Epithelial cell of proximal tubule (primary cell): ENCODE measurements at regions not wholly inside any gene's neighbourhood (a gene's known extent, or its start where the extent isn't known, plus 50 kb on each side); places are given as distances from the start of the nearest gene placed in this dataset.

ENCODE experiments used
- DNase-seq: peaks from one replicate; pipeline ENCODE4 v3.0.0-alpha.2; 2011; ENCODE audit warnings: low read depth
- H3K4me3 ChIP-seq: 2 replicates; pipeline ENCODE4 v1.5.1; 2011; ENCODE audit warnings: low read depth, mild to moderate bottlenecking, low read length
- CTCF ChIP-seq: conservative IDR thresholded peaks from 2 replicates; pipeline ENCODE4 v1.5.1; 2012; ENCODE audit warnings: low read depth, mild to moderate bottlenecking, low read length

DNA sequence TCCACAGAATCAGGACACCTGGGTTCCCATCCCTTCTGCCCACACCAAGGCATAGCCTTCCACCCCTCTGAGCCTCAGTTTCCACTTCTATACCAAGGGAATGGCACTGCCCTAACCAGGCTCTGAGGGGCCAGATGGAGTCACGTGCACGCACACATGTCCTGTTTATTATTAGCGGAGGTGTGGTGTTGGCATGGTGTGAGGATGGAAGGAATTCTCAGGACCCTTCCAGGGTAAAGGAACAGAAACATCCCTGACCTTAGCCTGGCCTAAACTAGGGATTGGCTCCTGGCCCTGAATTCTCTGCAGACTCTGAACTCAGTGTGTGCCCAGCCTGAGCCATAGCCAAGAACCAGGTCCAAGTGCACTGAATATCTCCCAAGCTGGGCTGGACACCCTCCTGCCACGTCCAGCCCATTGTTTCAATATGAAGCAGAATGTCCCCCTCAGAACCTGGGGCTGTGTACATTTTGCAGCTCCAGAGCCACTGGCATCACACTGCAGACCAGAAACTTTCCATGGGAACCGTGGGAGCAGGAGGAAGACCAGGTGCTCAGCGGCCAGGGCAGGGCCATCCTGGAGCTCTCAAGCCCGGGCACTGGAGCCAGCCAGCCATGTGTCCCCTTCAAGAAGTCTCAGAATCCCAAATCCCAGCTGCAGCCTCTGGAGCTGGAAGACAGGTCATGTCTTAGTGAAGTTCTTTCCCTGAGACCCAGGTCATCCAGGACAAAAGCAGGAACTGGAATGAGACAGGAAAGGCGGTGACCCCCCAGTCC, 208.4 kb downstream of the ANKRD60 start:
- no peak for TF ChIP-seq CTCF
- H3K4me3 ChIP-seq = no peak overlapping the region
- no peak for DNase-seq

DNA sequence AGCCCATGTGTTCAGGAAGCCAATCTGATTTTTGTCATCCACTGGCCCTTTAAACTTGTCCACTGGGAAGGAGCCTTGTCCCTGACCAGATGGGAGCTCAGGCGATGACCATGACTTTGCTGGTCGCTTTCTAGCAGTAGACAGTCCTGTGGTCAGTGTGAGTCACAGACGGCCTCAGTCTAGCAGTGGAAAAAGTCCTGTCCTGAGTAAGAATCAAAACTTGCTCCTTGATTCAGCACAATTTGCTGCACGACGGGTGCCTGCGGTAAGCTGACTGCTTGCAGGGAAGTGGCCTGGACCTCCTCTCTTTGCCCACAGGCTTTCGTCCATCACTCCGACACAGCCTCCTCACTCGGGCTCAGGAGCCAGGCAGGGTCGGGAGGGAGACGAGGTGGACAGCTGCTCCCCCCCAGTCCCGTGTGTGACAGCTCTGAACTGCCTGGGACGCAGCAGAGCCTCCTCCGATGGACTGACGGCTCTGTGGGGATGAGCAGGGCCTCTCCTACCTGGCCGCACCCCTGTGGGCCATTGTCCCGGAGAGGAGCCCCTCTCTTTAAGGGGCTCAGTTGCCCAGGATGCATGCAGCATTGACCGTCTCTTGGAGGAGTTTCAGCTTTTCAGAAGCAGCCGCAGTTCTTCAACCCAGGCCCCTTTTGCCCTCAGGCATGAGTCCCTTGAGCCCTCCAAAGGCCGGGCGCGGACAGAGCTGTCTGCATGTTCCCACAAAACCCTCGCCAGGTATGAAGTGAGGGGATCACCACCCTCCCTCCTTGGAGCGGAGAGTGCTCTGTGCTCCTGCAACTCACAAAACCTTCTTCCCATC, 209.2 kb downstream of the ANKRD60 start:
- no peak overlapping the region for H3K4me3 ChIP-seq
- no peak for TF ChIP-seq CTCF
- DNase-seq = no peak

GRCh38 chr20:58018590-58018989, 209.9 kb downstream of the ANKRD60 start:
- DNase-seq = no peak
- no peak for TF ChIP-seq CTCF
- no peak overlapping the region for H3K4me3 ChIP-seq

DNA sequence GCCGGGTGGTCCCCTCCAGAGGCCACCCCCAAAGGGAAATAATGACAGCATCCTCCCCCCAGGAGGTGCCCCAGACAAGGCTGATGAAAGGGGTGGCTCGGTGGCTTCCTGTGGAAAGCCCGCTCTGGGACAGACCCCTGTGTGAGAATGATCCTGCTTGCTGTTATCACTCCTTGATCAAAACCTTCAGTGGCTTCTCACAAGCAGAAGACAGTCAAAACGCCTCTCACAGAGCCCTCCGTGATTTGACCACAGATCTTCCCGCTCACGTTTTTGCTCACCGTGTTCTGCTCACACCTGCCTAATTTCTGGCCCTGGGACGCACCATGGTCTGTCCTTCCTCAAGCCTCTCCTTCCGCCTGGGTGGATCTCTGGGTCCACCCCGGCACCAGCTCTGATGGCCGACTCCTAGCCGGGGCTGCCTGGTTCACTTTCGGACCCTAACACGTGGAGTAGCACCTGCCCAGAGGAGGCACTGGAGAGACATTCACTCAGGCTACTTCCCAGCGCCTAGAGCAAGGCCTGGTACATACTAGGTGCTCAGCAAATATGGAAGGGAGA, 210.4 kb downstream of the ANKRD60 start:
- no peak for TF ChIP-seq CTCF
- no peak for DNase-seq
- H3K4me3 ChIP-seq = no peak overlapping the region

DNA sequence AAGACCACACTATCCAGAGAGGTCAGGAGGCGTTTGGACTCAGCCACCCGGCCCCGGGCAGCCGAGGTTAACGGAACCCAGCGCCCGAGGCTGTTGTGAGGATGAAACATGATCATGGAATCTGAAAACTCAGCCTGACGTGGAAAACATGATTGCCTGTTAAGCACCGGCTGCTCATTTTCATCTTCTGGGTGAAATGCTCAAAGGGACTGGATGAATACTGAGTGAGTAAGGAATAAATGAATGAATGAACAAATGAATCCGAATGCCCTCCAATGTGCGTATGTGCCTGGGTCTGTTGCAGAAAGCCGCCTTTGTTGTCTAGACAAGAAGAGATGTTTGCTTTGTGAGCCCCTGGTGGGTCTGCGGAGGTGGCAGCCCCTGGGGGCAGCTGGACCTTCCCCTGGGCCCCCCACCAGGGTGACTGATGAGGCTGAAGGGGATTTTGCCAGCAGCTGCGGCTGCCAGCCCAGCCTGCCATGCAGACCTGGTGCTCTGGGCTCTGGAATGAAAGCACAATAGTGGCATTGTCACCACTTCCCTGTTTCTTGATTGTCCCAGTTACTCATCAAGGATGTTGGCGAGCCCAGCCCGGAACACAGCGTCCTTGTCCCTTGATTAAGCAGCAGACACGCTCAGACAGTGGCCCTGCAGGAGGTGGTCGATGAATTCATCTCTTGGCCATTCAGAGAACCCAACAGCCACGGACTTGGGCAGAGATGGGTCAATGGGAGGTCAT, 211.1 kb downstream of the ANKRD60 start:
- no peak overlapping the region for H3K4me3 ChIP-seq
- TF ChIP-seq CTCF = no peak
- peak; percentile 61 for DNase-seq

- no peak for DNase-seq
- no peak overlapping the region for H3K4me3 ChIP-seq
- no peak for TF ChIP-seq CTCF
Observed at GRCh38 chr20:58016779-58017178, 211.7 kb downstream of the ANKRD60 start.
